Testis (tissue), 2 donors: ENCODE measurements at regions not wholly inside any gene's neighbourhood (a gene's known extent, or its start where the extent isn't known, plus 50 kb on each side); places are given as distances from the start of the nearest gene placed in this dataset.

Experiments used
- DNase-seq: peaks from one replicate; pipeline ENCODE4 v3.0.0-alpha.2; 2019
- H3K27ac ChIP-seq, 2 donors: fragments of 200-600 bp; sonication (generic); one replicate each; pipeline ENCODE4 v1.5.1; 2019
- H3K27me3 ChIP-seq: fragments of 200-600 bp; sonication (generic); one replicate; pipeline ENCODE4 v1.5.1; 2019
- H3K36me3 ChIP-seq: fragments of 200-600 bp; sonication (generic); one replicate; pipeline ENCODE4 v1.5.1; 2017; ENCODE audit warnings: low read depth; ENCODE audit errors: missing control alignments
- H3K4me1 ChIP-seq: fragments of 200-600 bp; sonication (generic); one replicate; pipeline ENCODE4 v1.5.1; 2019
- H3K4me3 ChIP-seq, 2 donors: fragments of 200-600 bp; sonication (generic); one replicate each; pipeline ENCODE4 v1.5.1; 2017 to 2019
- H3K9me3 ChIP-seq: fragments of 200-600 bp; sonication (generic); one replicate; pipeline ENCODE4 v1.5.1; 2017
- POLR2A ChIP-seq: fragments of 450-650 bp; IDR thresholded peaks from one replicate; pipeline ENCODE4 v1.6.1; 2017; ENCODE audit warnings: antibody characterized with exemption, mild to moderate bottlenecking, moderate library complexity
- WGBS, 2 donors: methylation state at CpG; one replicate each; pipeline ENCODE4 v1.1.5; 2018; 5-methylcytosine and 5-hydroxymethylcytosine counted together
- intact Hi-C: fragments of 100-400 bp; cut with DNase I; formaldehyde crosslinking; loops from one replicate; pipeline ENCODE4 v1.15.1; 2023; ENCODE audit warnings: low total_unique reads
- TF ChIP-seq, protein P1 (sequence below), 3 experiments: fragments of 450-650 bp in 2 of 3; fragments of 200-600 bp in 1 of 3; sonication (generic) in 1 of 3; IDR thresholded peaks; one replicate each; pipeline ENCODE4 v1.5.1; 2016 to 2019; ENCODE audit warnings: antibody characterized with exemption in 3 of 3, mild to moderate bottlenecking in 2 of 3, moderate library complexity in 1 of 3

DNA sequence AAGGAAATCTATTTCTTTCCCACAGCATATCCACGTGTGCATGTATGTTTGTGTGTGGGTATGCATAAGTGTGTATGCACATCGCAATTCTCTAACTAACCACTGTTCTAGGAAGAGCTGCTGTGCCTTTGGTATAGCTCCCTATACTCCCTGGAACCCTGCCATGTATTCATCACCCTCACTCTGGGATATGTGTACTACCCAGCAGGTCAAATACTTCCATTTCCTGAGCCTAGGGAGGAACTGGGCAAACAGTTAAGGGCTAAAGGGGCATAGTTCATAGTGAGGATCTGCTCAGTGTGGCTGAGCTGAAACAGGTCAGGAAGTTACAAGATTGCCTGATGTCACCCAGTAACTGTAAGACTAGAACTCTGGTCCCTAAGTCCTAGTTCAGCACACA lies 260.4 kb downstream of the RPLP1 start:
- intact Hi-C loops: no loop called here
- Histone ChIP-seq H3K27ac (no peak overlapping the region), H3K4me3 (no peak overlapping the region), H3K27me3 (no peaks in the 10 kb centered on the region), H3K9me3 (no peaks in the 10 kb centered on the region), H3K36me3 (no peaks in the 10 kb centered on the region), H3K4me1 (no peaks in the 10 kb centered on the region)
- no peak for DNase-seq
- TF ChIP-seq, protein P1, sequence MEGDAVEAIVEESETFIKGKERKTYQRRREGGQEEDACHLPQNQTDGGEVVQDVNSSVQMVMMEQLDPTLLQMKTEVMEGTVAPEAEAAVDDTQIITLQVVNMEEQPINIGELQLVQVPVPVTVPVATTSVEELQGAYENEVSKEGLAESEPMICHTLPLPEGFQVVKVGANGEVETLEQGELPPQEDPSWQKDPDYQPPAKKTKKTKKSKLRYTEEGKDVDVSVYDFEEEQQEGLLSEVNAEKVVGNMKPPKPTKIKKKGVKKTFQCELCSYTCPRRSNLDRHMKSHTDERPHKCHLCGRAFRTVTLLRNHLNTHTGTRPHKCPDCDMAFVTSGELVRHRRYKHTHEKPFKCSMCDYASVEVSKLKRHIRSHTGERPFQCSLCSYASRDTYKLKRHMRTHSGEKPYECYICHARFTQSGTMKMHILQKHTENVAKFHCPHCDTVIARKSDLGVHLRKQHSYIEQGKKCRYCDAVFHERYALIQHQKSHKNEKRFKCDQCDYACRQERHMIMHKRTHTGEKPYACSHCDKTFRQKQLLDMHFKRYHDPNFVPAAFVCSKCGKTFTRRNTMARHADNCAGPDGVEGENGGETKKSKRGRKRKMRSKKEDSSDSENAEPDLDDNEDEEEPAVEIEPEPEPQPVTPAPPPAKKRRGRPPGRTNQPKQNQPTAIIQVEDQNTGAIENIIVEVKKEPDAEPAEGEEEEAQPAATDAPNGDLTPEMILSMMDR (IDR thresholded peaks at IDR 0.05): no peak
- no peak for TF ChIP-seq POLR2A
- 91 to 95% methylated on average over 2 of the region's 2 CpGs for WGBS, 2 donors

DNA sequence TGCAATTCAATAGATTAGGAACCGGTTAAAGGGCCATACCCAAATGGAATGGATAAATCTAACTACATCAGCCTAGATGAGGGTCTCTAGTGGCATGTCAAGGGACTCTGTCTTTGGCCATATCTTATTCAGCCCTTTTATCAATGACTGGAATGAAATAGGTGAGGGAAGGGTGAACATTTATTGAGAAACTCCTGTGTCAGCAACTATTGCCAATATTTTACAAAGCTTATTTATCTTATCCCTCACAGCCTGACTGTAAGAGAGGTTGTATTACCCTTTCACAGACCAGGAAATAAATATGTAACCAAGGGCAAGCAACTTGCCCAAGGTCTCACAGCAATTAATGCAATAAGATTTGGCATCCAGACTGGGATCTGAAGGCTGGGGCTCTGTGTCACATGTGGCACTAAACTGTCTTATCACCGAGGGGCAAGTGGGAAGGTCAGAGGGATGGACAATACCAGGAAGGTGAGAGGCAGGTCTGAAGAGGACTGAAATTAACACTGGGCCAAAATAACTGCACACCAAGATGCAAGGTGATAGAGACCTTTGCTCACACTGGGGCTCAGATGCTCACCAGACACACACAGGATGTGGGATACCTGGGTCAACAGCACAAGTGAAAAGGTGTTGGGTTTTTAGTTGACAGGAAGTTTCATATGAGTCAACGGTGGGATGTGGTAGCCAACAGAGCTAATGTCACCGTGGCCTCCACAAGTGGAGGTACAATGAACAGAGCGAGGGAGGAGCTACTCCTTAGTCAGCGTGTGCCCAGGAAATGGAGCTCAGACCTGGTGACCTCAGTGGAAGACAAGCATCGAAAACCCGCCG lies 261.3 kb downstream of the RPLP1 start:
- Histone ChIP-seq H3K27me3 (no peaks in the 10 kb centered on the region), H3K27ac (no peak overlapping the region), H3K9me3 (no peaks in the 10 kb centered on the region), H3K4me3 (no peak overlapping the region), H3K36me3 (no peaks in the 10 kb centered on the region), H3K4me1 (no peaks in the 10 kb centered on the region)
- TF ChIP-seq POLR2A: no peak
- intact Hi-C loops: no loop called here
- WGBS, 2 donors: 85 to 88% methylated on average over 9 of the region's 9 CpGs
- no peak for DNase-seq

DNA sequence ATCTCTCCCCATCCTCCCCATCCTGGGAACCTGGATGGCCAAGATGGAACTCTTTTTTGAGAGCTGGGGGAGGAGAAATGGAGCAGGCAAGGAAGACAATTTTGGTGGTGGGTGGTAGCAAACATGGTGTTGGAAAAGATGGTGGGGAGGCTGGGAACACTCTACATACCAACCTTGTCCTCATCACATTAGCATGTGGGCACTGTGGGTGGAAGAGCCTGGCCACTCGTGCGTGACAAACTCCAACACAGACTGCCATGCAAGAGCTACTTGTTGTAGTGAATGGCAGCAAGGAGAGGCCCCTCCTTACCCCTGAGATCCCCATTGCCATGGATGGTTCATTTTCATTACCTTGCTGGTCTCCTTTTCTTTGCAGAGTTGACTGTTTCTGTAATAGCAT lies 262.6 kb downstream of the RPLP1 start:
- no peaks in the 10 kb centered on the region for H3K4me1 ChIP-seq
- WGBS, 2 donors: 50 to 90% methylated on average over 2 of the region's 2 CpGs
- TF ChIP-seq, protein P1 (IDR thresholded peaks at IDR 0.05): no peak
- TF ChIP-seq POLR2A: no peak
- H3K27me3 ChIP-seq: no peaks in the 10 kb centered on the region
- no peaks in the 10 kb centered on the region for H3K9me3 ChIP-seq
- H3K4me3 ChIP-seq: no peak overlapping the region
- H3K36me3 ChIP-seq: no peaks in the 10 kb centered on the region
- H3K27ac ChIP-seq: no peak overlapping the region
- no peak for DNase-seq
- intact Hi-C loops: no loop called here

DNA sequence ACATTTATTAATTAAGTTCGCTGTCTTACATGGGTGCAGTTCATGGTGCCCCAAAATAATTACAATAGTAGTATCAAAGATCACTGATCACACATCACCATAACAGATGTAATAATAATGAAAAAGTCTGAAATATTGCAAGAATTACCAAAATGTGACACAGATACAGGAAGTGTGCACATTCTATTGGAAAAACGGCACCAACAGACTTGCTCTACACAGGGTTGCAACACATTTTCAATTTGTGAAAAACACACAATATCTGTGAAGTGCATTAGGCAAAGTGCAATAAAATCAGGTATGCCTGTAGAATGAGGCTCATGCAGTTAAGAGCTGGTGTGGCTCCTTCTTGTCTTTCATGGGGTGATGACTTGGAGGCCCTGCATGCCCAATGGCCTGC lies 265.8 kb downstream of the RPLP1 start:
- Histone ChIP-seq H3K36me3 (no peaks in the 10 kb centered on the region), H3K9me3 (no peaks in the 10 kb centered on the region), H3K27me3 (no peaks in the 10 kb centered on the region), H3K27ac (no peak overlapping the region), H3K4me1 (no peaks in the 10 kb centered on the region), H3K4me3 (no peak overlapping the region)
- no peak for DNase-seq
- intact Hi-C loops: no loop called here
- WGBS, 2 donors: 84 to 94% methylated on average over 2 of the region's 2 CpGs
- TF ChIP-seq, protein P1 (IDR thresholded peaks at IDR 0.05): no peak
- TF ChIP-seq POLR2A: no peak

DNA sequence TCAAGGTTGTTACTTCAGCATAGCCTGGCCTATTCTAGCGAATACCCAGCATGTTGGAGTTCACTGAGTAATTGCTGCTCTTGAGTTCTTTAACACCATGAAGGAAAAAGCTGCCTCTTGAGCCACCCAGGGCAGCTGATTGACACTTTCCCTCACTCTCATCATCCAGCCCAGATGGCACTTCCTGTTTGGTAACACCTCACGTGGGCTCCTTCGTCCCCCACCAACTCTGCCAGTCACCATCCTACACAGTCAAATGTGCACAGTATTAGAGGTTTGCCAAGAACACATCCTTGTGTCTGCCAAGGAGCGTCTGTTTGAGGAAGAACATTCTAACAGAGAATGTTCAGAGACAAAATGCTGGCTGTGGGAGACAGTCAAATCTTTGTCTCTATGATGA lies 266.3 kb downstream of the RPLP1 start:
- peak; percentile 27 for DNase-seq
- 69 to 80% methylated on average over 4 of the region's 4 CpGs for WGBS, 2 donors
- H3K27me3 ChIP-seq: no peaks in the 10 kb centered on the region
- intact Hi-C loops: no loop called here
- no peaks in the 10 kb centered on the region for H3K4me1 ChIP-seq
- H3K27ac ChIP-seq: no peak overlapping the region
- TF ChIP-seq, protein P1 (IDR thresholded peaks at IDR 0.05): no peak
- no peak for TF ChIP-seq POLR2A
- H3K4me3 ChIP-seq: no peak overlapping the region
- no peaks in the 10 kb centered on the region for H3K36me3 ChIP-seq
- H3K9me3 ChIP-seq: no peaks in the 10 kb centered on the region
